ENCODE measurements at regions not wholly inside any gene's neighbourhood (a gene's known extent, or its start where the extent isn't known, plus 50 kb on each side); places are given as distances from the start of the nearest gene placed in this dataset.

GRCh38 chr12:24252602-24253001, 303.1 kb upstream of the SOX5 start:
- TF ChIP-seq CTCF (IDR thresholded peaks at IDR 0.05), result no peak
- no peak for TF ChIP-seq EZH2 (IDR thresholded peaks at IDR 0.05)

All from neural progenitor cell (in vitro differentiated cells).